Hepatocyte (in vitro differentiated cells): ENCODE measurements at regions not wholly inside any gene's neighbourhood (a gene's known extent, or its start where the extent isn't known, plus 50 kb on each side); places are given as distances from the start of the nearest gene placed in this dataset.

Experiments
- CTCF ChIP-seq: fragments of 200-600 bp; sonication (generic); IDR thresholded peaks from 2 replicates; pipeline ENCODE4 v1.5.1; 2016; ENCODE audit warnings: antibody characterized with exemption, mild to moderate bottlenecking; ENCODE audit not compliant: poor library complexity
- EZH2 ChIP-seq: fragments of 200-600 bp; sonication (generic); IDR thresholded peaks from 2 replicates; pipeline ENCODE4 v1.6.1; 2016; ENCODE audit warnings: antibody characterized with exemption, mild to moderate bottlenecking, borderline replicate concordance

GRCh38 chr15:39363761-39364586, 216.9 kb upstream of the THBS1 start:
- TF ChIP-seq CTCF (no peak), EZH2 (no peak)
